PFSK-1 (cell line): ENCODE measurements at regions not wholly inside any gene's neighbourhood (a gene's known extent, or its start where the extent isn't known, plus 50 kb on each side); places are given as distances from the start of the nearest gene placed in this dataset.

Experiments
- FOXP2 ChIP-seq: optimal IDR thresholded peaks from 2 replicates; pipeline ENCODE3; 2011; ENCODE audit warnings: borderline replicate concordance, control low read depth, inconsistent platforms; ENCODE audit not compliant: insufficient read depth; ENCODE audit errors: extremely low read length, extremely low read depth
- POLR2AphosphoS5 ChIP-seq: IDR thresholded peaks from 2 replicates; pipeline ENCODE4 v1.6.1; 2012; ENCODE audit warnings: low read depth, mild to moderate bottlenecking, control low read depth, low read length, moderate library complexity
- REST ChIP-seq, 2 experiments: IDR thresholded peaks; 2 replicates each; pipeline versions ENCODE4 v1.6.1 to v1.8.0; 2011 to 2012; ENCODE audit warnings: low read depth in 2 of 2, low read length in 2 of 2, control low read depth in 1 of 2, inconsistent platforms in 1 of 2, mild to moderate bottlenecking in 1 of 2, moderate library complexity in 1 of 2; ENCODE audit not compliant: insufficient read depth in 1 of 2
- SIN3A ChIP-seq: IDR thresholded peaks from 2 replicates; pipeline ENCODE4 v1.6.1; 2012; ENCODE audit warnings: mild to moderate bottlenecking, low read length, moderate library complexity, borderline replicate concordance; ENCODE audit not compliant: insufficient read depth
- TAF1 ChIP-seq: IDR thresholded peaks from 2 replicates; pipeline ENCODE4 v1.6.1; 2012; ENCODE audit warnings: low read length, control low read depth, borderline replicate concordance; ENCODE audit not compliant: insufficient read depth

- TF ChIP-seq SIN3A (no peak), FOXP2 (no peak), POLR2AphosphoS5 (no peak), REST (IDR thresholded peaks at IDR 0.05; ENCODE audit: insufficient read depth in 1 of 2, low read depth in 2 of 2, low read length in 2 of 2) (no peak), TAF1 (no peak)
These were observed 319.6 kb downstream of the ZNF536 start for GRCh38 chr19:30691819-30692166.

- TF ChIP-seq SIN3A (no peak), REST (IDR thresholded peaks at IDR 0.05; ENCODE audit: insufficient read depth in 1 of 2, low read depth in 2 of 2, low read length in 2 of 2) (no peak), POLR2AphosphoS5 (no peak), TAF1 (no peak), FOXP2 (no peak)
These were observed 319.0 kb downstream of the ZNF536 start for GRCh38 chr19:30690935-30691818.

- TF ChIP-seq FOXP2, result no peak
- no peak for TF ChIP-seq REST (IDR thresholded peaks at IDR 0.05; ENCODE audit: insufficient read depth in 1 of 2, low read depth in 2 of 2, low read length in 2 of 2)
- no peak for TF ChIP-seq SIN3A
These were observed 318.3 kb downstream of the ZNF536 start for GRCh38 chr19:30690525-30690924.

GRCh38 chr19:30689474-30689873, 317.3 kb downstream of the ZNF536 start:
- TF ChIP-seq SIN3A, result no peak
- no peak for TF ChIP-seq FOXP2
- TF ChIP-seq REST (IDR thresholded peaks at IDR 0.05; ENCODE audit: insufficient read depth in 1 of 2, low read depth in 2 of 2, low read length in 2 of 2), result no peak
- TF ChIP-seq TAF1, result no peak
- TF ChIP-seq POLR2AphosphoS5, result no peak

- no peak for TF ChIP-seq TAF1
- TF ChIP-seq FOXP2, result no peak
- no peak for TF ChIP-seq REST (IDR thresholded peaks at IDR 0.05; ENCODE audit: insufficient read depth in 1 of 2, low read depth in 2 of 2, low read length in 2 of 2)
- TF ChIP-seq SIN3A, result no peak
- no peak for TF ChIP-seq POLR2AphosphoS5
These were observed 316.5 kb downstream of the ZNF536 start for GRCh38 chr19:30688696-30689095.
